ENCODE measurements at regions not wholly inside any gene's neighbourhood (a gene's known extent, or its start where the extent isn't known, plus 50 kb on each side); places are given as distances from the start of the nearest gene placed in this dataset.

- H3K36me3 ChIP-seq (ENCODE audit: control insufficient read depth, insufficient read depth, low read length): no peaks in the 10 kb centered on the region; the same call in 1 of the 2 replicates
- no peaks in the 10 kb centered on the region for H3K27me3 ChIP-seq (replicated peaks; ENCODE audit: control insufficient read depth, insufficient read depth, low read length)
- TF ChIP-seq, protein P1, sequence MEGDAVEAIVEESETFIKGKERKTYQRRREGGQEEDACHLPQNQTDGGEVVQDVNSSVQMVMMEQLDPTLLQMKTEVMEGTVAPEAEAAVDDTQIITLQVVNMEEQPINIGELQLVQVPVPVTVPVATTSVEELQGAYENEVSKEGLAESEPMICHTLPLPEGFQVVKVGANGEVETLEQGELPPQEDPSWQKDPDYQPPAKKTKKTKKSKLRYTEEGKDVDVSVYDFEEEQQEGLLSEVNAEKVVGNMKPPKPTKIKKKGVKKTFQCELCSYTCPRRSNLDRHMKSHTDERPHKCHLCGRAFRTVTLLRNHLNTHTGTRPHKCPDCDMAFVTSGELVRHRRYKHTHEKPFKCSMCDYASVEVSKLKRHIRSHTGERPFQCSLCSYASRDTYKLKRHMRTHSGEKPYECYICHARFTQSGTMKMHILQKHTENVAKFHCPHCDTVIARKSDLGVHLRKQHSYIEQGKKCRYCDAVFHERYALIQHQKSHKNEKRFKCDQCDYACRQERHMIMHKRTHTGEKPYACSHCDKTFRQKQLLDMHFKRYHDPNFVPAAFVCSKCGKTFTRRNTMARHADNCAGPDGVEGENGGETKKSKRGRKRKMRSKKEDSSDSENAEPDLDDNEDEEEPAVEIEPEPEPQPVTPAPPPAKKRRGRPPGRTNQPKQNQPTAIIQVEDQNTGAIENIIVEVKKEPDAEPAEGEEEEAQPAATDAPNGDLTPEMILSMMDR (IDR thresholded peaks at IDR 0.05; ENCODE audit: insufficient read depth, low read length, poor library complexity, severe bottlenecking): no peak
- H3K4me3 ChIP-seq (replicated peaks; ENCODE audit: low read depth, low read length): no peak overlapping the region
- DNase-seq (ENCODE audit: extremely low read depth, insufficient read length): no peak
These were observed 171.7 kb downstream of the BACH1 start for GRCh38 chr21:29470397-29470796.

DNA sequence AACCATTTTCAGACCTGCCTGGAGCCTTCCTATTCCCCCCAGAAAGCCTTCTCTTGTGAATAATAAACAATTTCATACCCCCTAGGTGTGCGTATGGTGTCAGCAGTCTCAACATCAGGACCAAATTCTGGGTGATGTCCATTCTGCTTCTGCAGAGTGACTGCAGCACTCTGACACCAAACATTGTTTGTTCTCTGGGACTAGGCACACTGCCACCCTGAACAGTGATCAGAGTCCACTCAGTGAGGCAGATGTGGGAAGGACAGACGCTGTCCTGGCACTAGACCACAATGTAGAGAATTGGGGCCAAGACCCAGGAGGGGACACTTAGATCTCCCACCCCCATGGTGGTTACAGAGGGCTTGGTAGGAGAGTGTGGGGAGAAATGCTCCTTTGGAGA is 175.1 kb downstream of the BACH1 start:
- Histone ChIP-seq H3K36me3 (ENCODE audit: control insufficient read depth, insufficient read depth, low read length) (no peaks in the 10 kb centered on the region), H3K27me3 (replicated peaks; ENCODE audit: control insufficient read depth, insufficient read depth, low read length) (no peaks in the 10 kb centered on the region), H3K4me3 (replicated peaks; ENCODE audit: low read depth, low read length) (no peak overlapping the region)
- DNase-seq (ENCODE audit: extremely low read depth, insufficient read length): no peak
- TF ChIP-seq, protein P1 (IDR thresholded peaks at IDR 0.05; ENCODE audit: insufficient read depth, low read length, poor library complexity, severe bottlenecking): no peak

- TF ChIP-seq, protein P1 (IDR thresholded peaks at IDR 0.05; ENCODE audit: insufficient read depth, low read length, poor library complexity, severe bottlenecking): no peak
- no peaks in the 10 kb centered on the region for H3K36me3 ChIP-seq (ENCODE audit: control insufficient read depth, insufficient read depth, low read length)
- no peak overlapping the region for H3K4me3 ChIP-seq (replicated peaks; ENCODE audit: low read depth, low read length)
- no peaks in the 10 kb centered on the region for H3K27me3 ChIP-seq (replicated peaks; ENCODE audit: control insufficient read depth, insufficient read depth, low read length)
- DNase-seq (ENCODE audit: extremely low read depth, insufficient read length): no peak
These were observed 176.6 kb downstream of the BACH1 start for GRCh38 chr21:29475329-29475728.

- no peaks in the 10 kb centered on the region for H3K36me3 ChIP-seq (ENCODE audit: control insufficient read depth, insufficient read depth, low read length)
- H3K4me3 ChIP-seq (replicated peaks; ENCODE audit: low read depth, low read length): no peak overlapping the region
- TF ChIP-seq, protein P1 (IDR thresholded peaks at IDR 0.05; ENCODE audit: insufficient read depth, low read length, poor library complexity, severe bottlenecking): no peak
- no peaks in the 10 kb centered on the region for H3K27me3 ChIP-seq (replicated peaks; ENCODE audit: control insufficient read depth, insufficient read depth, low read length)
- no peak for DNase-seq (ENCODE audit: extremely low read depth, insufficient read length)
These were observed 178.6 kb downstream of the BACH1 start for GRCh38 chr21:29477347-29477746.

- no peaks in the 10 kb centered on the region for H3K36me3 ChIP-seq (ENCODE audit: control insufficient read depth, insufficient read depth, low read length)
- H3K4me3 ChIP-seq (replicated peaks; ENCODE audit: low read depth, low read length): no peak overlapping the region
- DNase-seq (ENCODE audit: extremely low read depth, insufficient read length): no peak
- no peaks in the 10 kb centered on the region for H3K27me3 ChIP-seq (replicated peaks; ENCODE audit: control insufficient read depth, insufficient read depth, low read length)
- TF ChIP-seq, protein P1 (IDR thresholded peaks at IDR 0.05; ENCODE audit: insufficient read depth, low read length, poor library complexity, severe bottlenecking): no peak
These were observed 179.2 kb downstream of the BACH1 start for GRCh38 chr21:29477941-29478340.

DNA sequence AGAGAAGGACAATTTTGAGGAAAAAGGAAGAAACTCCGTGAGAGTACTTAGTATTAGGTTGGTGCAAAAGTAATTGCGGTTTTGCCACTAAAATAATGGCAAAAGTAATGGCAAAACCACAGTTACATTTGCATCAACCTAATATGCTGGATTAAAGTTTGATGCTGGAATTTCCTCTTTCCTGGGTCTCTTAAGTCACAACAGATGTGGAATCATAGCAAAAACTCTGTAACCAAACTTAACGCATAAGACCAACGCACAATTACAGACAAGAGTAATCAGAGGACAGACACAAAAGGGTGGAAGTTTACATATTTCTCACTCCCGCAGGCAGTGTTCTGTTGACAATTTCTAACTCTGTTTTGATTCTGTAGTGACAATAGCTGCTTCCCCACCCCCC is 182.4 kb downstream of the BACH1 start:
- no peaks in the 10 kb centered on the region for H3K27me3 ChIP-seq (replicated peaks; ENCODE audit: control insufficient read depth, insufficient read depth, low read length)
- TF ChIP-seq, protein P1 (IDR thresholded peaks at IDR 0.05; ENCODE audit: insufficient read depth, low read length, poor library complexity, severe bottlenecking): no peak
- no peak overlapping the region for H3K4me3 ChIP-seq (replicated peaks; ENCODE audit: low read depth, low read length)
- no peaks in the 10 kb centered on the region for H3K36me3 ChIP-seq (ENCODE audit: control insufficient read depth, insufficient read depth, low read length)
- DNase-seq (ENCODE audit: extremely low read depth, insufficient read length): no peak

All from GM06990 (cell line).